Stimulated activated CD4-positive, alpha-beta T cell treated with anti-CD3 and anti-CD28 coated beads, Interleukin-4, amount 100 ng/mL, for 24 hours (primary cell): ENCODE measurements at regions not wholly inside any gene's neighbourhood (a gene's known extent, or its start where the extent isn't known, plus 50 kb on each side); places are given as distances from the start of the nearest gene placed in this dataset.

Experiments
- DNase-seq: peaks from one replicate; pipeline ENCODE4 v3.0.0-alpha.2; 2020

DNA sequence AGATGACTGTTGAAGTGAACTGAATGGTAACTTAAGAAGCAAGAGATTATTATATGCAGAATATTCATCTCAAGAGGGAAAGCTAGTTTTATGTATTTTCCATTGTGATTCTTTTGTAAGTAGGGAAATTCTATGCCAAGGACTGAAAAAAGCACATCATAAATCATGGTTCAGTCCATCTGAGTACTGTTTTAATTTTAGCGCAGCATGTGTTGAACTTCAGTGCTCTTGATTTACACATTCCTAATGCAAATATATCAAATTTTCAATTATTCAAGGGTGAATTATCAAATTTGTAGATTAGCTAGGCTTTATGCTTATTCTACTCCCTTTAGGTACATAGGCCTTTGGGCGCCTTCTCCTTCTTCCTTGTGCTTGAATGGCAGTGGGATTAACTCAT, 50.3 kb upstream of the TCF12 start:
- DNase-seq: no peak

GRCh38 chr15:56866803-56867202, 51.6 kb upstream of the TCF12 start:
- DNase-seq: no peak

GRCh38 chr15:56857828-56858227, 60.6 kb upstream of the TCF12 start:
- no peak for DNase-seq

GRCh38 chr15:56856934-56857333, 61.5 kb upstream of the TCF12 start:
- no peak for DNase-seq

DNA sequence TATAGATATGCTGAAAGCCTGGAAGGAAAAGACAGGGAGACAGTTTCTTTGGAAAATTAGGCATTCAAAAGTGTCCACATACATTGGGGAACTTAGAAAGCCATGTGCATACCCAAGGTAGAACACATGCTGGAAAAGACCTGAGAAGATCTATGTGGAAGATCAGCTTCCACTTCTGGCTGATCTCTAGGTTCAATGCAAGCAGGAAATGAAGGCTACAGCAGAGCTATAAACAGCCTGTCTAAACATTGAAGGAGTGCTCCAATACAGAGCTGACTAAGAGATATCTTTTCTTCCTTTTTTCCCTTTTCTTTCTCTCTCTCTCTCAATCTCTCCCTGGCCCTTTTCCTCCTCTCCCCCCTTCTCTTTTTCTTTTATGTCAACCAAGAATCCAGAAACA, 73.6 kb upstream of the TCF12 start:
- DNase-seq: no peak

DNA sequence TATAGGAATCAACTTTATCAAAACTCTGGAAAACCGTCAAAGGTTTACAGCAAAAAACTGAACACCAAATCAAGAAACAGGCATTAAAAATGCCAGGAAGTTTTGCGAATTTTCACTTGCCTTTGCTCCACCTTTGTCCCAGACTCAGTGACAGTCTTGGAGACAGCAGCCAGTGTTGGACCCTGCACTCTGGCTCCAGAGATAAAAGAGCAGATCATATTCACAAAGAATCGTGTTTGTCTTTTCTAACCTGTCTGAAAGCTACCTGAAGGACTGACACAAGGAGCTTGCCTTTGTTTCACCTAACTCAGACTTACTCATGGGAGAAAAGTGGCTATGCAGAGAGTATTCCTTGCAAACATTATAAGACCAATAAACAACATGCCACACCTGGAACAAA, 74.0 kb upstream of the TCF12 start:
- no peak for DNase-seq

DNA sequence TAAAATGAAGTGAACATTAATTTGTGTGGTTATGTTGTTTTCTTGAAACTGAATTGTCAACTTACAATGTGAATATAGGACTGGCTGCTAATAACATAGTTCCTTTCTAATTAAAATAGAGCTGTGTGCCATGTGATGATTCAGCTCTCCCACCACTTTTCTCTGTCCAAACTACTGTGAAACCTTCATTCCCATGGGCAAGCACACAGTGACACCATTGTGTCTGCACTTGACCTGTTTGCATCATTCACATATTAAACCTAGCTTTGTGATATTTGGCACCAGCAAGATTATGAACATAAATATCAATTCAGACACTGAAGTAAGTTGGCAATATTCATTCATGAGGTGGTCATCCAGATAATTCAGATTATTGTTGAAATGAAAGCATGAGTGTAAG, 78.8 kb upstream of the TCF12 start:
- no peak for DNase-seq

GRCh38 chr15:56839099-56839498, 79.3 kb upstream of the TCF12 start:
- no peak for DNase-seq

DNA sequence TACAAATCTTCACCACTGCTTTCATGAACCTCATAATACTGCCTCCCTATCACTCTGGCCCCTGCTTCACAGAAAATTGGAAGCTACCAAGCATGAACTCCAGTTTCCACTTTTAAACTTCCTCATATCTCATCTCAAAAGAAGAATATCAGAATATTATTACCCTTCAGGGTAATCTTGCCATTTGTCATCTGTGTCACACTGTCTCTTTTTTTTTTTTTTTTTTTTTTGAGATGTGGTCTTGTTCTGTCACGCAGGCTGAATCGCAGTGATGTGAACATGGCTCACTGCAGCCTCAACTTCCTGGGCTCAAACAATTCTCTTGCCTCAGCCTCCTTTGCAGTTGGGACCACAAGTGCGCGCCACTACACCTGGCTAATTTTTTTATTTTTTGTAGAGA, 80.4 kb upstream of the TCF12 start:
- no peak for DNase-seq

DNA sequence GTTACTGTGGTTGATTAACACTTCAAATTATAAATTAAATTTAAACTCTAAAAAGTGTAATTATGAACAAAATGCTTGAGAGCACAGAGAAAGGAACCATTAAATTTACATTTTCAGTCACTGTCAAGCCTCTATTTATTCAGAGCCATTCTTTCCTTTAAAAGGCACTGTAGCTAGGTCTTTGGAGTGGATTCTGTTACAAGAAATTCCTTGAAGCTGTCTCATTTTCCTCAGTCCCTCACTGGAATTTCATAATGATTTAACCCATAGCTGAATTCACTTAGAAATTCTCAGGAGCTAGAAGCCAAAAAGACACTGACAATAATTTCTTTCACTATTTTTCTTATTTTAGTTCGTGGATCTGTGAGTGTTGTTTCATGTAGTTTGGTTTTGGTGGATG, 81.2 kb upstream of the TCF12 start:
- no peak for DNase-seq

GRCh38 chr15:56835718-56836171, 82.7 kb upstream of the TCF12 start:
- DNase-seq: no peak

GRCh38 chr15:56832125-56832524, 86.3 kb upstream of the TCF12 start:
- DNase-seq: no peak

- DNase-seq: no peak
Observed at GRCh38 chr15:56831467-56832005, 86.9 kb upstream of the TCF12 start.

DNA sequence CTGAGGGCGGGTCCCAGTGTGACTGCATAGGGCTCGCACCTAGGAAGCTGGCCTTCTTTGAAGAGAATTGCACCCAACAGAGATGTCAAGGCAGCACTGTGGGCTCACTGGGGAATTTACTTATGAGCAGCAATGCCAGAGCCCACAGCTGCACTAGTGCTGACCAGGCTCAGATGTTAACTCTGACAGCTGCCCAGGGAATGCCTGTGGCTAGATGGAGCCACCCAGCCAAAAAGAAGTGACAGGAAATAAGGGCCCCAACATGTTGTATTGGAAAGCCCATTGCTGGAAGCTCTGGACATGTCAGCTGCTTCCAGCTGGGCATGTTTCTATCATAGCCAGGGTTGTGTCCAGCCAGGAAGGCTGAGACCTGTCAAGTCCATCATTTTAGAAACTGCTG, 90.9 kb upstream of the ZNF280D start:
- no peak for DNase-seq

- peak; percentile 48 for DNase-seq
Observed at GRCh38 chr15:56821721-56822425, 88.6 kb upstream of the ZNF280D start.

DNA sequence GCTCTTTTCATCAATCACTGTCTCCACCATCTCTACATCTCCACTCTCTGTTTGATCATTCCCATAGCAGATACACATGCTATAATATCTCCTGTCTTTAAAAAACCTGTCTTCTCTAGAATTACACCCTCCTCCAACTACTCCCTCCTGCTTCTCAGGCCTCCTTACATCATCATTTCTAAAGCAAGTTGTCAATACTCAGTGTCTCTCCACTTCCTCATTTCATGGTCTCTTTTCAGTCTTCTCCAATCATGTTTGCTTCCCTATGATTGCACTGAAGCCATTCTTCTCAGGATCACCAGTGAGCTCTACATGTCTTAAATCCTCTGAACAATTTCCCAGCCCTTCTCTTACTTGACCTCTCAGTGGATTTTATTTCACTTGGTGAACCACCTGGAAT, 87.0 kb upstream of the ZNF280D start:
- no peak for DNase-seq

DNA sequence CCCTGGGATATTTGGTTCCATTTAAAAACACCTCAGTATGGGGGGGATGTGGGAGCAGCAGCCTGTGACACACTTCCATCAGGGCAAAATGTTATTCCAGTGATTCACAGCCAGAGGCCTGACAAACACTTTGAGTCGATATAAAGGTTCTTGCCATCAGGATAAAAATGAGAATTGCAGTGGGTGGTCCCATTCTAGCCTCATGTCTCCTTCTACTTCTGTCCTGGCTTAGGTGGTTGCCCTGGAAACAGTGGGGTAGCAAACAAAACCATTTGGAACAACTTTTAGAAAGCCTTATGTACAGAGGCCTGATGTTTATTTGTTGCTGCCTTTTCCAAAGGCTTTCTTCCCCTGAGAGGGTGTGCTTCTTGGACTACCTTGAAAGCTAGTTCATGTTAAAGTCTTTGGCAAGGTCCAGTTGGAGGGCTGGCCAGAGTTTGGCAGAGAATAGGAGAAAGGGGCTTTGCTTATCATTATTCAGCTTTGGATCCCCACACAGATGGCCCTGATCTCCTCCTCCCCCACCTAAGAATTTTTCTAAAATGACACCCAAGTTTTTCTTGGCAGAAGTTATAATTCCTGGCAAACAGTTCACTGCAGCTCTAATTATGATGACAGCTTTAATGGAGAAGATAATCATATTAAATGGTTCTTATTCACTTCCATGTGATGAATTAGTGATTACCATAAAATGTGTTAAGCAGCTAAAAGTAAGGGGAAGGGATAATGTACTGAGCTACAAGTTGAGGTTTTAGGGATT, 84.2 kb upstream of the ZNF280D start:
- no peak for DNase-seq

GRCh38 chr15:56816781-56817180, 83.5 kb upstream of the ZNF280D start:
- DNase-seq: no peak

DNA sequence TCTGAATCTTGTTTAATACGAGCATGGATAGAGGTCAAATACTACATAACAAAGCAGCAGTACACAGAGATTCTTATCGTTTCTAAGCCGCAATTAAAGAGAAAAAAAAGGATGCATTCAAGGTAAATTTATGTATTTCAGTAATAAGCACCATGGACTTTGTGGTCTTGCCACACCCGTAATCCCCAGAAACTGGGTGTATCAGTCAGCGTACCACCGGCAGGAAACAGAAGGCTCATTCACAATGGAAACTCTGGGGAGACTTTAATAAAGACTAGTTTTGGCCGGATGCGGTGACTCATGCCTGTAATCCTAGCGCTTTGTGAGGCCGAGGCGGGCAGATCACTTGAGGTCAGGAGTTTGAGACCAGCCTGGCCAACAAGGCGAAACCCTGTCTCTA, 81.9 kb upstream of the ZNF280D start:
- DNase-seq: no peak

- no peak for DNase-seq
Observed at GRCh38 chr15:56814429-56814828, 81.1 kb upstream of the ZNF280D start.

GRCh38 chr15:56813995-56814394, 80.7 kb upstream of the ZNF280D start:
- DNase-seq: no peak

DNA sequence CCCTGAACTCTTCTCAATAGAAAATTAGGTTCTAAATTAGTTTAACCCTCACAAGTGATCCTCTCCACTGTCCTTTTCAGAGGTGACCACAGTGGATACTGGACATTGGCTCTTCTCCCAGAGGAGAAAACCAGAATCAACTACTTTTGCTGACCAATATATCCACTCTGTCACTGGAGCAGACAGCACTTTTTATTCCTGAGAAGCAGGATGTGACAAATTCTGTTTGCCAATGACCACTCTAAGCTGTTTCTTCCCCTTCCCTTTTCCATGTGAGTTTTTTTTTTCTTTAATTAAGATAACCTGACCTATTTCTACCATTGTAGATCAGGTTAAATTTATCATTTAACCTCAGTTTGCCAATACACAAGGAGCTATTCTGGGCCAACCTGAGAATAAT, 79.7 kb upstream of the ZNF280D start:
- no peak for DNase-seq

DNA sequence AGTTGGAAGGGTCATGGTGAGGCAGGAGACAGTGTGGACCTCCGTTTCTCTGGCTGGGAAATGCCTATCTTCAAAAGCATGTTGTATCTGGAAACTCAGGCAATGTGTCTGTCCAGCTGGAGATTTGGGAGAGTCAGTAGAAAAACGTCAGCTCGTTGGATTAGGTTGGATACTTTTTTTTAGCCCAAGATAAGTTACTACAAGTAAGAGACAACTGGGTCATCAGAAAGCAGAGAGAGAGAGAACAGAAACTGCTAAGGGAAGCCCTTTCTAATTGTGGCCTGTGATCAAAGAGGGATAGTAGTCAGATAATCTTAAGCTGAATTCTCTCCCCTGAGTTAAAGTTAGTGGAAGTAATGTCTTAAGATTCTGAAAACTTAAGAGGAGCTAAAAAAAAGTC, 78.9 kb upstream of the ZNF280D start:
- no peak for DNase-seq

DNA sequence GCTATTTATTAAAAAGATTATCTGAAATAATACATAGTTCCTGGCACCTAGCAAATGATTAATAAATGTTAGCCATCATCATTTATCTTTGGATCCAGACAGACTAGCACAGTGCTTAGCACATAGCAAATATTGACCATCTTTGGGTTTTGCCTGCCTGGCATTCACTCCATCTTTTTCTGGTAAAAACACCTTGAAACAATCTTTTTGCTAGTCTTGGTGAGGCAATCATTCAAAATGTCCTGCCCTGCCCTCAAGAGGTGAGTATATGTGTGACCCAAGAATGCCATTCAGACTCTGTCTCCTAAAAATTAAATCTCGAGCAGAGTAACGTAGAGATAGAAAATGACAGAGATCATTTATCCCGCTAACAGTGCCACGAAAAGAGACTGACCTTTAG, 78.3 kb upstream of the ZNF280D start:
- DNase-seq: no peak
